GDM1 (cell line): ENCODE measurements at regions not wholly inside any gene's neighbourhood (a gene's known extent, or its start where the extent isn't known, plus 50 kb on each side); places are given as distances from the start of the nearest gene placed in this dataset.
"Not testable (repeated sequence)": the region's sequence is repeated elsewhere in the genome, so short reads cannot be mapped to it uniquely, and the experiment has no call there.

ENCODE experiments used
- DNase-seq: peaks from one replicate; lab custom pipeline; 2025; lab: John Stamatoyannopoulos, UW

DNA sequence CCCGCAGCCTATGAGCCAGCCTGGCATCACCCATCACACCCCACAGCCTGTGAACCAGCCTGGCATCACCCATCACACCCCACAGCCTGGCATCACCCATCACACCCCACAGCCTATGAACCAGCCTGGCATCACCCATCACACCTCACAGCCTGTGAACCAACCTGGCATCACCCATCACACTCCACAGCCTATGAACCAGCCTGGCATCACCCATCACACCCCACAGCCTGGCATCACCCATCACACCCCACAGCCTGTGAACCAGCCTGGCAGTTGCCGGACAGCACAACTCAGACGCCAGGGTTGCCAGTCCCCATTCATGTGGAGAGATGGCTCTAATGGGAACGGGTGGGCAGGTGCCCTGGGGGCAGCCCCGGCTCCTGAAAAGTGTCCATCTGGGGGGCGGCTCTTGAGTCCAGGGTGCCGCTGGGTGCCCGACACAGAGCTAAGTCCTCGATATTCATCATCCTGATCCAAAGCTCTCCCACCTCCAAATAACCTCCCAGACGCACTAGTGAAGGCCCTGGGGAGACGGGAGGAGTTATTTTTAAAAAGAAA is 116.9 kb upstream of the AFDN start:
- not testable (repeated sequence) for DNase-seq

- no peak for DNase-seq
These were observed 116.3 kb upstream of the AFDN start for GRCh38 chr6:167710363-167710920.

DNA sequence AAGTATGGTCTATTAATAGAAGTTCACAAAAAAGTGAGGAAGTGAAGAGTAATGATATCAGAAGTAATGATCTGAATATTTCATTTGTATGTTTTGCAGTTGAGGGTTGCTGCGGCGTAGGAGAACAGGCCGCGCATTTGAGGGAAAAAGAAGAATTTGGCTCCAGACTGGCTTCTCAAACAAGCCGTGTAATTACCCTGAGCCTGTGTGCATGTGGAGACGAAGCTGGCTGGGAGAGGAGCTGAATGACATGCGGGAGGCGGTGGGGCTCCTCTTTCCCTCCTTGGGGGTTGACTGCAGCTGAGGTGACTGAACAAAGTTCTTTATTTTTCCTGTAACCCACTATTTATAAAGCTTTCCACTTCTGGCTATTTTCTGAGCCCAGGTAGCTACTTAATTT is 115.5 kb upstream of the AFDN start:
- no peak for DNase-seq

- DNase-seq, result no peak
These were observed 114.7 kb upstream of the AFDN start for GRCh38 chr6:167711768-167712730.

- DNase-seq, result no peak
These were observed 113.8 kb upstream of the AFDN start for GRCh38 chr6:167712731-167713475.

- no peak for DNase-seq
These were observed 112.6 kb upstream of the AFDN start for GRCh38 chr6:167714152-167714551.

- no peak for DNase-seq
These were observed 109.3 kb upstream of the AFDN start for GRCh38 chr6:167717455-167717854.

- DNase-seq, result no peak
These were observed 108.8 kb upstream of the AFDN start for GRCh38 chr6:167717867-167718266.

DNA sequence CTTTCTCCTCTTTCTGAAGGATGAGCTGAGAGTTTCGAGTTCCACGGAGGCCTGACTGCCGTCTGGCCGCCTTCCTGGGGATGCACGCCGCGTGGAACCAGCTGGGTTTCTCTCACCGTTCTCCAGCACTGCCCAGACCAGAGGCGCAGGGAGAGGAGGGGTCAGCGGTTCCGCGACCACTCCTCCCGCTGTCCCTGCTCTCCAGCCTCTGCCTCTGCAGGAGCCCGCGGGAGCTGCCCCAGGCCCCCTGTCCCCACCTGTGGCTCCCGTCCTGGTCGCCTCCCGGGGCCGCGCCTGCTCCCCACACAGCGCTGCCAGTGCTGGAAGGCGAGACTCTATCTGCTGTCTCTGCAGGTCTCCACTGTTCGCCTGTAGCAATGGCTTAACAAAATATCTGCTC is 106.8 kb upstream of the AFDN start:
- DNase-seq, result no peak

DNA sequence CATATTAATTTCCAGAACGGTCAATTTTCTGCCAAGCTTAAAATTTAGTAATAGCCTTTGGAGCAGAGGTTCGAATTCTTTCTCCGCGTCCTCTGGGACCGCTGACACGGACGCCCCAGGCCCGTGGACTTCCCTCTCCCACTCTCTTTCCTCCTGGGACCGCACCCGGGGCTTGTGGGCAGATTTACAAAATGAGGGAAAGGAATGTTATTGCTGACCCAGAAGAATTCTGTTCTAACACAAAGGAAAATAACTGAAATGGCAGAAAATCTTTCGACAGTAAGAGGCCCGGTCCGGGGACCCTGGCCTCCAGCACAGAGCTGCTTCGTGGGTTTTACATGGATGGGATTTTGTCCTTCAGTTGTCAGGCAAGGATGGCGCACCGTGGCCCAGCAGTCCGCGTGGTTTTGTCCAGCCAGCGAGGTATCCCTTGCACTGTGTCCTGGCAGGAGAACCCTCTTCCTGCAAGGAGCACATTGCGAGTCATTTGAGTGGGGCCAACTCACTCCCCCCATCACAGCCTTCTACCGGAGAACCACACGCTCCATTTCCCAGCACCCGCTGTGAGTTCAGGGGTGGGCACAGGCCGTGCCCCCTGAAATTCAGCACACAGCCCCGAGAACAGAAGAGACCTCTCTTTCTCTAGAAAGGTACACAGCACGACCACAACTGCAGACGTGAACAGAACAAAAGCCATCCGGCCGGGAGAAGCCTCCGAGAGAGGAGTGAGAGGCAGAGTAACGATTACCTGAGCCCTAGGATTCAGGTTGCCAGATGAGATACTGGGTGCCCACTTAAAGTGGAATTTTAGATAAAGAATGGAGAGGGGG is 106.0 kb upstream of the AFDN start:
- DNase-seq, result no peak

GRCh38 chr6:167721291-167721690 is 105.4 kb upstream of the AFDN start:
- no peak for DNase-seq

- DNase-seq, result no peak
These were observed 103.9 kb upstream of the AFDN start for GRCh38 chr6:167722634-167723309.

GRCh38 chr6:167726043-167726621 is 100.6 kb upstream of the AFDN start:
- no peak for DNase-seq

DNA sequence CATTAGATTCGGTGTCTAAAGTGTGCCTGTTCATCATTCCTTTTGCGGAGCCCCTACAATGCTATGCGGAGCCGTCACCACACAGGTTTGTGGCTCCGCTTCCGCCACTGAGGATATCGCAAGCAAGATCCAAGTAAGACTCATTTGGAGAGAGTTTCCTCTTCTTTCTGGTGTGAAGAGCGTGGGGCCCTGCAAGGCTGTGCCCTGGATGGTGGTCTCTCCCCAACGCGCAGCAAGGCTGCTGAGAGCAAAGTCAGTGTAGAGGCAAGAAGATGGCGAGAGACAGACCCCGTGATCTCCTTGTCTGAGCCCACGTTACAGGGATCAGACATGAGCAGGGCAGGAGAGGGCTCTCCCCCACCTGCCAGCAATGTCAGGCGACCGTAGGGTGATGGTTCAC is 96.3 kb upstream of the AFDN start:
- DNase-seq, result no peak

DNA sequence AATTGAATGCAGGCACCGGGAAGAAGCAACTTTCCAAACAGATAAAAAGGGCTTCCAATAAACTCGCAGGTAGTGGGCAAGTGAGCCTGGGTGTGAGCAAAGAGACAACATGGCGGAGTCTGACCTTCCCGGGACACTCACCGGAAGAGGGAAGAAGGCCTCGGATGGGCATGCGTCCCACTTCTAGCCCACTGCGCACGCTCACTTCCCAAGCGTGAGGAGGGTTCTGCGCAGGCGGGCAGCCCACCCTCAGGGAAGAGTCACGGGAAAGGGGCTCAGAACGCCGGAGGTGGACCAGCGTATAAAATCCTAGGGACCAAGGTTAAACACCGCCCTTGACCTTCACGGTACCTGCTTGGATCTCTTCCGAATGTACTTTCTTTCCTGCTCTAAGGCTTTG is 95.5 kb upstream of the AFDN start:
- DNase-seq, result no peak

DNA sequence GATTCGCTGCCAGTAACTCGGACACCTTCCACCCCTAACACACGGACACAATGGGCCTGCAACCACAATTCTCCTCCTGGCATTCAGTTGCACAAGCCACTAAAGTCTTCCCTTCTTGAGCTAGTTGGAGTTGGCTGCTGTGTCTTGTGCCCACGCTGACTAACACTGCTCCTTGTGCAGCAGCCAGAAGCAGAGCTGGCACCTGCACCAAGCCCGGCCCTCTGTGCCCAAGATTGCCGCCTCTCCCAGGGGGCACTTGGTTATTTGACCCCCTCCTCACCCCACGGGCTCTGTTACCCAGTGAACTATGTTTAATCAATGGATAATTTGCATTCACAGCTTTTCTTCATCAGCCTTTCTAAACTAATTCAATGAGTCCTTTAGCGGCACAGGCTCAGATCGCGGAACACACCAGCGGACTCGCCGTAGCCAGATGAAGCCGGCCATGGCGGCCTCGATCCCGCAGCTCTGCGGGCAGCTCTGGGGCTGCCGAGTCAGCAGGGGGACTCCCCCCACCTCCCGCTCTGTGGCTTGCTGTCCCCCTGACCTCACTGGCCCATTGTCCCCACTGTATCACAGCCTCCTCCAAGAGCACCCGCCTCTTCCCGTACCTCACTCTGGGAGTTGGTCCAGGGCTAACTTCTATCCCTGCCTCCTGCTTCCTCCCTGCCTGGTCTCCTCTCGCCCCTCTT is 94.8 kb upstream of the AFDN start:
- DNase-seq, result no peak

- no peak for DNase-seq
These were observed 92.7 kb upstream of the AFDN start for GRCh38 chr6:167733740-167734661.

GRCh38 chr6:167734662-167735083 is 92.0 kb upstream of the AFDN start:
- DNase-seq, result no peak
